Activated CD4-positive, alpha-beta memory T cell treated with anti-CD3 and anti-CD28 coated beads for 36 hours (primary cell): ENCODE measurements at regions not wholly inside any gene's neighbourhood (a gene's known extent, or its start where the extent isn't known, plus 50 kb on each side); places are given as distances from the start of the nearest gene placed in this dataset.
"Not testable (repeated sequence)": the region's sequence is repeated elsewhere in the genome, so short reads cannot be mapped to it uniquely, and the experiment has no call there.

ENCODE experiments used
- CTCF ChIA-PET: fragments of 350-600 bp; sonication (Branson Sonifier 250); formaldehyde crosslinking; loops from one replicate; lab custom pipeline; 2021; ENCODE audit warnings: antibody characterized with exemption, inconsistent platforms; lab: Charles Lee
- POLR2A ChIA-PET: fragments of 350-600 bp; sonication (Branson Sonifier 250); formaldehyde crosslinking; loops from one replicate; lab custom pipeline; 2021; ENCODE audit warnings: antibody characterized with exemption; lab: Charles Lee
- DNase-seq: peaks from one replicate; pipeline ENCODE4 v3.0.0-alpha.2; 2020
- H3K27ac Mint-ChIP-seq: one replicate; pipeline ENCODE4 v1.8.0; 2021; ENCODE audit warnings: mixed read lengths
- H3K27me3 Mint-ChIP-seq: one replicate; pipeline ENCODE4 v1.8.0; 2021; ENCODE audit warnings: mixed read lengths
- H3K36me3 Mint-ChIP-seq: one replicate; pipeline ENCODE4 v1.8.0; 2021; ENCODE audit warnings: mixed read lengths
- H3K4me1 Mint-ChIP-seq: one replicate; pipeline ENCODE4 v1.8.0; 2021; ENCODE audit warnings: low read depth, mixed read lengths
- H3K4me3 Mint-ChIP-seq: one replicate; pipeline ENCODE4 v1.8.0; 2021; ENCODE audit warnings: mild to moderate bottlenecking, mixed read lengths
- H3K9me3 Mint-ChIP-seq: one replicate; pipeline ENCODE4 v1.8.0; 2021; ENCODE audit warnings: mixed read lengths
- intact Hi-C: fragments of 100-400 bp; cut with micrococcal nuclease; formaldehyde crosslinking; loops from one replicate; pipeline ENCODE4 v1.15.1; 2023

DNA sequence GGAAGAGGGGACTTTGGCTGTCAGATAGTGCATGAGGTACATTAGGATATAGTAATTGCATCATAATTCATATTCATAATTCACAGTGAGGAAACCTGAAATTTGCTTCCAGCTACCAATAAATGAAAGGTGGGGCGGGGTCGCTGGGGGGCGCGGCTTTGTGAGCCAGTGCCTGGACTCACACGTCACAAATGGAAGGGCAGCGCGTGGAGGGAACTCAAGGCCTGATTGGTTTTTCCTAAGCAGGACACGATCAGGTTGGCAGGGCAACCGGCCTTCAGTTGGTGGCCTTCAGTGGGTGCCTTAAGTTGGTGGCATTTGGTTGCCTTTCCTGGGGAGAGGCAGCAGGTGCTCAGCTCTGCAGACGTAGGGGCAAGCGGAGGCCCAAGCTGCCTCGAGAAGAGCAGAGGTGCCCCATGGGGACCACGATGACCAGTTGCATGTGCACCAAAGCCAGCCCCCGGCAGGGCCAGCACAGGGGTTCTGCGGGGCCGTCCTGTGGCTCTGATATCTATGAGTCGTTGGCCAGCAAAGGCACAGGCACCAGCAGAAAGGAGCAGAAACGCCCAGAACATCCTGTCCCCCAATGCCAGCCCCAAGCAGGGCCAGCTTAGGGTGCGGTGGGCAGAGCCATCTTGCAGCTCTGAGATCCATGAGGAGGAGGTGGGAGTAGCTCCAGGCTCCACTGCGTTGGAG is 2637.4 kb upstream of the DEFB115 start:
- H3K27me3 Mint-ChIP-seq, H3K4me3 Mint-ChIP-seq, POLR2A ChIA-PET, CTCF ChIA-PET, H3K4me1 Mint-ChIP-seq, intact Hi-C loops, DNase-seq, H3K27ac Mint-ChIP-seq: not testable (repeated sequence)
- Mint-ChIP-seq H3K36me3 (peaks cover 11% of the 10 kb centered on the region), H3K9me3 (peaks cover 26% of the 10 kb centered on the region)

DNA sequence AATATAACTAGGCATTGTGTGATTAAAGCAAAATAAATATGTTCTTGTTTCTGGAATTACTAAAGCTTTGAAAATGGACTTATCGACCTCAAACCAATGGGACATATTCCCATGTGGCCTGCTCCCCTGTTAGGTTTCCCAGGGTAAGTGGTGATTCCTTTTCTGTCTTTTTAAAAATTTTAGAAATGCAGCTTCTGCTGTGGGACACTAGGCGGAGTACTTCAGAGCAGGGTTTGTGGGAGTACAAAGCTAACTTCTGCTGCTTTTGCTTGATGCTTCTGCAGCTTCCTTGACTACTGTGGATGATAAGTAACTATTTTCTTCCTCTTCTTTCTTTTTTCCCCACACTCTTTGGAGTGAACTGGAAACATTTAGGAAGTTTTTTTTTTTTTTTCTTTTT is 2632.4 kb upstream of the DEFB115 start:
- intact Hi-C loops, H3K27ac Mint-ChIP-seq, H3K36me3 Mint-ChIP-seq, POLR2A ChIA-PET, H3K4me1 Mint-ChIP-seq, H3K27me3 Mint-ChIP-seq, CTCF ChIA-PET, DNase-seq, H3K4me3 Mint-ChIP-seq: not testable (repeated sequence)
- H3K9me3 Mint-ChIP-seq, result peaks cover 12% of the 10 kb centered on the region

- POLR2A ChIA-PET, DNase-seq, H3K36me3 Mint-ChIP-seq, H3K4me3 Mint-ChIP-seq, CTCF ChIA-PET, H3K4me1 Mint-ChIP-seq, intact Hi-C loops, H3K27ac Mint-ChIP-seq, H3K27me3 Mint-ChIP-seq: not testable (repeated sequence)
- H3K9me3 Mint-ChIP-seq, result peaks cover 14% of the 10 kb centered on the region
Observed at GRCh38 chr20:28640831-28641230, 2616.6 kb upstream of the DEFB115 start.
